NCI-H2081 (cell line): ENCODE measurements at regions not wholly inside any gene's neighbourhood (a gene's known extent, or its start where the extent isn't known, plus 50 kb on each side); places are given as distances from the start of the nearest gene placed in this dataset.

Experiments used
- DNase-seq, 2 experiments: peaks; one replicate each; lab custom pipeline; 2025; lab: John Stamatoyannopoulos, UW

- DNase-seq, result no peak
These were observed 278.9 kb downstream of the NPHP4 start for GRCh38 chr1:5713101-5714010.

GRCh38 chr1:5711956-5712645 is 280.1 kb downstream of the NPHP4 start:
- no peak for DNase-seq

GRCh38 chr1:5711079-5711478 is 281.1 kb downstream of the NPHP4 start:
- DNase-seq, result no peak

GRCh38 chr1:5709976-5710375 is 282.2 kb downstream of the NPHP4 start:
- no peak for DNase-seq

- no peak for DNase-seq
These were observed 282.7 kb downstream of the NPHP4 start for GRCh38 chr1:5709461-5709975.

GRCh38 chr1:5708346-5709245 is 283.6 kb downstream of the NPHP4 start:
- no peak for DNase-seq

GRCh38 chr1:5707566-5708345 is 284.5 kb downstream of the NPHP4 start:
- no peak for DNase-seq

- DNase-seq, result no peak
These were observed 286.0 kb downstream of the NPHP4 start for GRCh38 chr1:5706239-5706638.

- no peak for DNase-seq
These were observed 286.5 kb downstream of the NPHP4 start for GRCh38 chr1:5705751-5706150.

- no peak for DNase-seq
These were observed 287.4 kb downstream of the NPHP4 start for GRCh38 chr1:5704561-5705514.

GRCh38 chr1:5701642-5702041 is 290.6 kb downstream of the NPHP4 start:
- DNase-seq, result no peak

- no peak for DNase-seq
These were observed 298.7 kb downstream of the NPHP4 start for GRCh38 chr1:5693568-5693967.

GRCh38 chr1:5692664-5693063 is 299.6 kb downstream of the NPHP4 start:
- no peak for DNase-seq

GRCh38 chr1:5691795-5692509 is 300.3 kb downstream of the NPHP4 start:
- no peak for DNase-seq

GRCh38 chr1:5690898-5691297 is 301.3 kb downstream of the NPHP4 start:
- no peak for DNase-seq

- DNase-seq, result no peak
These were observed 301.9 kb downstream of the NPHP4 start for GRCh38 chr1:5690291-5690690.

GRCh38 chr1:5688081-5689077 is 303.8 kb downstream of the NPHP4 start:
- DNase-seq, result no peak
